ENCODE measurements at regions not wholly inside any gene's neighbourhood (a gene's known extent, or its start where the extent isn't known, plus 50 kb on each side); places are given as distances from the start of the nearest gene placed in this dataset.

- no peak for DNase-seq (ENCODE audit: low read depth in 2 of 2)
Measured at GRCh38 chr13:31081316-31081715, 80.4 kb downstream of the HSPH1 start.

GRCh38 chr13:31074756-31075155 lies 86.9 kb downstream of the HSPH1 start:
- no peak for DNase-seq (ENCODE audit: low read depth in 2 of 2)

GRCh38 chr13:31073859-31074718 lies 87.6 kb downstream of the HSPH1 start:
- no peak for DNase-seq (ENCODE audit: low read depth in 2 of 2)

GRCh38 chr13:31072041-31072440 lies 89.7 kb downstream of the HSPH1 start:
- no peak for DNase-seq (ENCODE audit: low read depth in 2 of 2)

- DNase-seq (ENCODE audit: low read depth in 2 of 2): no peak
Measured at GRCh38 chr13:31069808-31070534, 91.7 kb downstream of the HSPH1 start.

- DNase-seq (ENCODE audit: low read depth in 2 of 2): no peak
Measured at GRCh38 chr13:31068119-31068423, 93.6 kb downstream of the HSPH1 start.

- no peak for DNase-seq (ENCODE audit: low read depth in 2 of 2)
Measured at GRCh38 chr13:31067416-31068118, 94.1 kb downstream of the HSPH1 start.

- DNase-seq (ENCODE audit: low read depth in 2 of 2): no peak
Measured at GRCh38 chr13:31064636-31065035, 97.1 kb downstream of the HSPH1 start.

- no peak for DNase-seq (ENCODE audit: low read depth in 2 of 2)
Measured at GRCh38 chr13:31063772-31064171, 97.9 kb downstream of the HSPH1 start.

GRCh38 chr13:31060655-31061054 lies 101.0 kb downstream of the HSPH1 start:
- DNase-seq (ENCODE audit: low read depth in 2 of 2): no peak

- no peak for DNase-seq (ENCODE audit: low read depth in 2 of 2)
Measured at GRCh38 chr13:31060220-31060619, 101.5 kb downstream of the HSPH1 start.

- no peak for DNase-seq (ENCODE audit: low read depth in 2 of 2)
Measured at GRCh38 chr13:31057403-31058033, 104.2 kb downstream of the HSPH1 start.

- no peak for DNase-seq (ENCODE audit: low read depth in 2 of 2)
Measured at GRCh38 chr13:31056644-31057271, 104.9 kb downstream of the HSPH1 start.

GRCh38 chr13:31055589-31055988 lies 106.1 kb downstream of the HSPH1 start:
- DNase-seq (ENCODE audit: low read depth in 2 of 2): no peak

- no peak for DNase-seq (ENCODE audit: low read depth in 2 of 2)
Measured at GRCh38 chr13:31054632-31055031, 107.1 kb downstream of the HSPH1 start.

GRCh38 chr13:31053896-31054295 lies 107.8 kb downstream of the HSPH1 start:
- DNase-seq (ENCODE audit: low read depth in 2 of 2): no peak

- no peak for DNase-seq (ENCODE audit: low read depth in 2 of 2)
Measured at GRCh38 chr13:31053091-31053490, 108.6 kb downstream of the HSPH1 start.

GRCh38 chr13:31052478-31052877 lies 109.2 kb downstream of the HSPH1 start:
- no peak for DNase-seq (ENCODE audit: low read depth in 2 of 2)

GRCh38 chr13:31051999-31052398 lies 109.7 kb downstream of the HSPH1 start:
- no peak for DNase-seq (ENCODE audit: low read depth in 2 of 2)

- no peak for DNase-seq (ENCODE audit: low read depth in 2 of 2)
Measured at GRCh38 chr13:31050486-31051400, 111.0 kb downstream of the HSPH1 start.

GRCh38 chr13:31049833-31050232 lies 111.9 kb downstream of the HSPH1 start:
- DNase-seq (ENCODE audit: low read depth in 2 of 2): no peak
